Amniotic epithelial cell (primary cell): ENCODE measurements at regions not wholly inside any gene's neighbourhood (a gene's known extent, or its start where the extent isn't known, plus 50 kb on each side); places are given as distances from the start of the nearest gene placed in this dataset.
"Not testable (repeated sequence)": the region's sequence is repeated elsewhere in the genome, so short reads cannot be mapped to it uniquely, and the experiment has no call there.

Experiments
- DNase-seq: peaks from one replicate; pipeline ENCODE4 v3.0.0-alpha.2; 2010; ENCODE audit warnings: low read depth

GRCh38 chr6:6869094-6869493 lies 238.7 kb upstream of the RREB1 start:
- DNase-seq, result no peak

GRCh38 chr6:6870921-6871320 lies 236.8 kb upstream of the RREB1 start:
- DNase-seq, result no peak

GRCh38 chr6:6872459-6873344 lies 235.1 kb upstream of the RREB1 start:
- DNase-seq, result no peak

GRCh38 chr6:6873778-6874177 lies 234.0 kb upstream of the RREB1 start:
- DNase-seq, result no peak

- DNase-seq, result peak; percentile 94
Measured at GRCh38 chr6:6875818-6876470, 231.8 kb upstream of the RREB1 start.

GRCh38 chr6:6877792-6878191 lies 230.0 kb upstream of the RREB1 start:
- DNase-seq, result not testable (repeated sequence)

GRCh38 chr6:6878887-6879585 lies 228.7 kb upstream of the RREB1 start:
- peak; percentile 31 for DNase-seq

GRCh38 chr6:6879586-6879974 lies 228.2 kb upstream of the RREB1 start:
- DNase-seq, result peak; percentile 29

- no peak for DNase-seq
Measured at GRCh38 chr6:6880745-6881437, 226.9 kb upstream of the RREB1 start.

GRCh38 chr6:6881438-6882225 lies 226.1 kb upstream of the RREB1 start:
- peak; percentile 43 for DNase-seq

GRCh38 chr6:6882592-6882991 lies 225.2 kb upstream of the RREB1 start:
- DNase-seq, result no peak

- DNase-seq, result no peak
Measured at GRCh38 chr6:6883011-6883410, 224.8 kb upstream of the RREB1 start.

GRCh38 chr6:6884193-6884627 lies 223.6 kb upstream of the RREB1 start:
- DNase-seq, result peak; percentile 80

- no peak for DNase-seq
Measured at GRCh38 chr6:6884916-6885315, 222.8 kb upstream of the RREB1 start.

GRCh38 chr6:6885521-6886170 lies 222.1 kb upstream of the RREB1 start:
- DNase-seq, result no peak

GRCh38 chr6:6886171-6886885 lies 221.4 kb upstream of the RREB1 start:
- no peak for DNase-seq

- no peak for DNase-seq
Measured at GRCh38 chr6:6886886-6887285, 220.9 kb upstream of the RREB1 start.

- DNase-seq, result no peak
Measured at GRCh38 chr6:6889601-6890000, 218.2 kb upstream of the RREB1 start.

GRCh38 chr6:6890400-6890858 lies 217.3 kb upstream of the RREB1 start:
- DNase-seq, result no peak

- no peak for DNase-seq
Measured at GRCh38 chr6:6891125-6891721, 216.5 kb upstream of the RREB1 start.
